GM12875 (cell line): ENCODE measurements at regions not wholly inside any gene's neighbourhood (a gene's known extent, or its start where the extent isn't known, plus 50 kb on each side); places are given as distances from the start of the nearest gene placed in this dataset.

Experiments
- H3K4me3 ChIP-seq: one replicate; pipeline ENCODE4 v1.5.1; 2011; ENCODE audit warnings: low read depth, low read length, control low read depth
- TF ChIP-seq, protein P1 (sequence below): IDR thresholded peaks from 2 replicates; pipeline ENCODE4 v1.5.1; 2011; ENCODE audit warnings: low read depth, mild to moderate bottlenecking, control low read depth, inconsistent platforms, low read length, moderate library complexity, borderline replicate concordance; ENCODE audit not compliant: insufficient read depth

- H3K4me3 ChIP-seq, result no peak overlapping the region
- TF ChIP-seq, protein P1, sequence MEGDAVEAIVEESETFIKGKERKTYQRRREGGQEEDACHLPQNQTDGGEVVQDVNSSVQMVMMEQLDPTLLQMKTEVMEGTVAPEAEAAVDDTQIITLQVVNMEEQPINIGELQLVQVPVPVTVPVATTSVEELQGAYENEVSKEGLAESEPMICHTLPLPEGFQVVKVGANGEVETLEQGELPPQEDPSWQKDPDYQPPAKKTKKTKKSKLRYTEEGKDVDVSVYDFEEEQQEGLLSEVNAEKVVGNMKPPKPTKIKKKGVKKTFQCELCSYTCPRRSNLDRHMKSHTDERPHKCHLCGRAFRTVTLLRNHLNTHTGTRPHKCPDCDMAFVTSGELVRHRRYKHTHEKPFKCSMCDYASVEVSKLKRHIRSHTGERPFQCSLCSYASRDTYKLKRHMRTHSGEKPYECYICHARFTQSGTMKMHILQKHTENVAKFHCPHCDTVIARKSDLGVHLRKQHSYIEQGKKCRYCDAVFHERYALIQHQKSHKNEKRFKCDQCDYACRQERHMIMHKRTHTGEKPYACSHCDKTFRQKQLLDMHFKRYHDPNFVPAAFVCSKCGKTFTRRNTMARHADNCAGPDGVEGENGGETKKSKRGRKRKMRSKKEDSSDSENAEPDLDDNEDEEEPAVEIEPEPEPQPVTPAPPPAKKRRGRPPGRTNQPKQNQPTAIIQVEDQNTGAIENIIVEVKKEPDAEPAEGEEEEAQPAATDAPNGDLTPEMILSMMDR, result no peak
Observed at GRCh38 chr5:63483338-63483737, 478.9 kb downstream of the HTR1A start.

DNA sequence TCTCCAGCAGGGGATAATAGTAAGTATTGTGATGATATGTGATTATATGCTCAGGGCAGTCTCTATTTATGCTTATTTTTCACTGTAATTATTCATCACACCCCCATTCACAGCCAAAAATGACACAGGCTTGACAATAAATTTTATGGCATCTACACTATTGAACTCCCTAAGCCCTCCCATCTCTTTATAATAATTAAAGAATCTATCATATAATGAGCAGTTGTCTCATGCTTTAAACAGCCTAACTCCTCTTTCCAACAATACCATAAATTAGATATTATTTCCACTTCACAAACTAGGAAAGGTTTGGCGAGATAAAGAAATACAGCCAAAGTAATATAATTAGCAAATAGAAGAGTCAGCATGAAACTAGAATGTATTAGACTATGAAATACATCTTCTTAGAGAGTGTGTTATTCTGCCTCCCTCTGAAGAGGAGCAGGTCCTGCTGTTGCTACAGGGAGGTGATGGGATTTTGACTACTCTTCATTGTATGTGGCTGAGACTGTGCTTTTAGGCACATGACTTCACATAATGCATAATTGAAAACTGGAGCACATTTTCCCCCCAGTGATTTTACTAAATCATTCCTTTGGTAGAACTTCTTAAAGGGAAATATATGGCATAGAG lies 488.8 kb downstream of the HTR1A start:
- TF ChIP-seq, protein P1, result no peak
- H3K4me3 ChIP-seq, result no peak overlapping the region

DNA sequence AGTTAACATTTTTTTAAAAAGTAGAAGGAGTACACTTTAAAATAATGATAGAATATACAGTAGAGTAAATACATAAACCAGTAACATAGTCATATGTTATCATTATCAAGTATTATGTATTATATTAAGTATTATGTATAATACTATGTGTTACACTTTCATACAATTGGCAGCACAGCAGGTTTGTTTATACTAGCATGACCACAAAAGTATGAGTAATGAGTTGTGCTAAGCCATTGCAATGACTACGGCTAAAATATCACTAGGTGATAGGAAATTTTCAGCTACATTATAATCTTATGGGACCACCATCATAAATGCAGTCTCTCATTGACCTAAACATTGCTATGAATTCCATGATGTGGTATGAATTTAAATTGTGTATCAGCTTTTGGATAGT lies 506.0 kb downstream of the HTR1A start:
- TF ChIP-seq, protein P1, result no peak
- H3K4me3 ChIP-seq, result no peak overlapping the region

GRCh38 chr5:63451188-63451587 lies 511.1 kb downstream of the HTR1A start:
- TF ChIP-seq, protein P1, result no peak
- H3K4me3 ChIP-seq, result no peak overlapping the region

GRCh38 chr5:63439537-63439936 lies 522.7 kb downstream of the HTR1A start:
- no peak overlapping the region for H3K4me3 ChIP-seq
- TF ChIP-seq, protein P1, result no peak

GRCh38 chr5:63409737-63410136 lies 552.5 kb downstream of the HTR1A start:
- TF ChIP-seq, protein P1, result no peak
- H3K4me3 ChIP-seq, result no peak overlapping the region

GRCh38 chr5:63408984-63409383 lies 553.3 kb downstream of the HTR1A start:
- TF ChIP-seq, protein P1, result no peak

More at GRCh38 chr5:63408984-63409383, 553.3 kb downstream of the HTR1A start:
- H3K4me3 ChIP-seq, result no peak overlapping the region
